Small intestine (tissue), 7 donors: ENCODE measurements at regions not wholly inside any gene's neighbourhood (a gene's known extent, or its start where the extent isn't known, plus 50 kb on each side); places are given as distances from the start of the nearest gene placed in this dataset.

Source experiments
- DNase-seq, 2 donors: peaks; one replicate each; pipeline versions ENCODE4 v3.0.0 to v3.0.0-alpha.2; 2013
- FAIRE-seq: peaks from 2 replicates; lab custom pipeline; 2012; peaks lifted over from hg19 to GRCh38; lab: Jason Lieb, UNC
- H3K27ac ChIP-seq, 3 donors: one replicate each; pipeline ENCODE4 v1.5.1; 2013; ENCODE audit warnings: low read length in 2 of 3, mild to moderate bottlenecking in 2 of 3, control low read depth in 1 of 3, inconsistent platforms in 1 of 3, low read depth in 1 of 3, moderate library complexity in 1 of 3
- H3K27me3 ChIP-seq, 3 donors: one replicate each; pipeline ENCODE4 v1.6.1; 2013; ENCODE audit warnings: low read length in 3 of 3, inconsistent platforms in 1 of 3; ENCODE audit not compliant: control insufficient read depth in 3 of 3, insufficient read depth in 3 of 3
- H3K36me3 ChIP-seq, 3 donors: one replicate each; pipeline ENCODE4 v1.6.1; 2013; ENCODE audit warnings: low read length in 3 of 3, inconsistent platforms in 1 of 3, low read depth in 1 of 3, mild to moderate bottlenecking in 1 of 3, moderate library complexity in 1 of 3; ENCODE audit not compliant: control insufficient read depth in 3 of 3, insufficient read depth in 2 of 3
- H3K4me1 ChIP-seq, 3 donors: one replicate each; pipeline ENCODE4 v1.6.1; 2013; ENCODE audit warnings: low read length in 2 of 3, inconsistent platforms in 1 of 3, low read depth in 1 of 3, mild to moderate bottlenecking in 1 of 3, moderate library complexity in 1 of 3; ENCODE audit not compliant: control insufficient read depth in 3 of 3, insufficient read depth in 2 of 3
- H3K4me3 ChIP-seq, 3 donors: one replicate each; pipeline ENCODE4 v1.5.1; 2013; ENCODE audit warnings: low read length in 3 of 3, control low read depth in 1 of 3, inconsistent platforms in 1 of 3, low read depth in 1 of 3, mild to moderate bottlenecking in 1 of 3, moderate library complexity in 1 of 3
- H3K9me3 ChIP-seq, 2 donors: one replicate each; pipeline ENCODE4 v1.6.1; 2013; ENCODE audit warnings: low read depth in 1 of 2, low read length in 1 of 2; ENCODE audit not compliant: control insufficient read depth in 2 of 2, insufficient read depth in 1 of 2
- WGBS, 3 donors: extraction: QIAGEN DNeasy Blood & Tissue Kit; methylation state at CpG; one replicate each; pipeline ENCODE4 v1.1.7; 2013; 5-methylcytosine and 5-hydroxymethylcytosine counted together
- donor health status: healthy with polysubstance abuse.
- donor health status: control.
- donor health status: control.
- donor health status: Bipolar disorder and iron deficiency.
- donor health status: healthy.

DNA sequence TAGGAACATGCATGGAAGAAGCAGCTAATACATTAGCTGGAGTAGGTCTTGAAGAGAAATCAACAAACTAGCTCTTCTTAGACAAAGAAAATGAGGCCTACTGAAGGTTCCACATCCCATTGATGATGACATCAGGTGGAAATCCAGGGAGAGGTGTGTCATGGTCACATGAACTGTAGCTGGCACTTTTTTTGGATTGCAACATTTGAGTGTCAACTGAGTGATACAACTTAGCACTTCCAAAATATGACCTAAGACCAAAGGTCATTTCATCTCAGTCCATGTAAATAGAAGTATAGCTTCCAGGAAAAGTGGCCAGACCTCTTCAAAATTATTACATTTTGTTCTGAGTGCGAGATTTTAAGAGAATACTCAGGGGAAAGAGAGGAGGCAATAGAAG, 117.2 kb upstream of the MEIS2 start:
- WGBS, 3 donors: 67 to 84% (median 75%) methylated on average over 1 of the region's 1 CpG
- Histone ChIP-seq H3K4me1 (no peaks in the 10 kb centered on the region), H3K27ac (no peak overlapping the region), H3K27me3 (no peaks in the 10 kb centered on the region), H3K36me3 (no peaks in the 10 kb centered on the region), H3K9me3 (no peaks in the 10 kb centered on the region), H3K4me3 (no peak overlapping the region)
- DNase-seq: no peak
- FAIRE-seq: no peak

DNA sequence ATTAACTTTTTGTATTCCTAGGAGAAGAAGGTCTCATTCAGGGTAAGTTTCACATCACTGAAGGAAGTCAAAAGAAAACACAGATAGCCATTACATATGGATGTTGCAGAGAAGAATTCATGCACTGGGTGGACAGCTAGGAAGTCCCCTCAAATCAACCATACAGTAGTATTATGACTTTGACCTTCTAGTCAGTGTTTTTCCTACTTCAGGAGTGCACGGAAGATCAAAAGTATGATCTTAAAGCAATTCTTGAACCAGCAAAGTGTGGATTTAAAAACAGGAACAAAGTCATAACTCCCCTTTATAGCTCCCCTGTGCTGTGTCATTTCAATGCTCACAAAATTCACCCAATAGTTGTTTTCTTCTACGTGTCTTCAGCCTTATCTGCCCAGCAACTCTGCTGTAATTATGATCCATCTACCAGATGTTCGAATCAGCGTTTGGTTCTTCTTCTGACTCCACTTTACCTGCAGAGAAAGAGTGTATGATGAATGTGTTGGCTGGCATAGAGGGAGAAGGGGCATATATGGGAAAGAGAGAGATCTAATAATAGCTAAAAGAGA, 118.1 kb upstream of the MEIS2 start:
- Histone ChIP-seq H3K27ac (no peak overlapping the region), H3K4me1 (no peaks in the 10 kb centered on the region), H3K4me3 (no peak overlapping the region), H3K27me3 (no peaks in the 10 kb centered on the region), H3K36me3 (no peaks in the 10 kb centered on the region), H3K9me3 (no peaks in the 10 kb centered on the region)
- FAIRE-seq (no peak), DNase-seq (no peak)
- 72 to 82% (median 76%) methylated on average over 4 of the region's 4 CpGs for WGBS, 3 donors

DNA sequence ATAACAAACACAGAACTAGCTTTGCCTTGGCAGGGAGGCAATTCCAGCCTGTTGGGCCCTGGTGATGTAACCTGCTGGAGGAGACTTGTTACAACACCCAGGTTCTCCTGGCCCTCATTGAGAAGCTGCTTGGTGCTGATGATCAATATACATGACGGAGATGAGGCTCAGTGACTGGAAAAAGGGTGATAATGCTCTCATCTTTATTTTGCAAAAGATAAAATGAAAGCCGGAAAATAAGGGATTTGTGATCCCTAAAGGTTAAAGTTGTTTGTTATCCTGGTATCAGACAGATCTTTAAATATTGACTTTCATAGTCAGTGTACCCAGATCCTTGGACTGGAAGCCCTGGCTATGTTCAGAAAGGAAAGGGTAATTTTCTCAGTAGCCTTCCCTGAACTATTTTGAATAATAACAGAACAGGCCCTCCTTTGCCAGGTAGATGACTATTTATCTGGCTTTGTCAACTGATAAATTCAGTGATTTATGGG, 118.9 kb upstream of the MEIS2 start:
- Histone ChIP-seq H3K4me1 (no peaks in the 10 kb centered on the region), H3K36me3 (no peaks in the 10 kb centered on the region), H3K4me3 (no peak overlapping the region), H3K27ac (no peak overlapping the region), H3K9me3 (no peaks in the 10 kb centered on the region), H3K27me3 (no peaks in the 10 kb centered on the region)
- 50 to 70% (median 53%) methylated on average over 2 of the region's 2 CpGs for WGBS, 3 donors
- DNase-seq (no peak), FAIRE-seq (no peak)

DNA sequence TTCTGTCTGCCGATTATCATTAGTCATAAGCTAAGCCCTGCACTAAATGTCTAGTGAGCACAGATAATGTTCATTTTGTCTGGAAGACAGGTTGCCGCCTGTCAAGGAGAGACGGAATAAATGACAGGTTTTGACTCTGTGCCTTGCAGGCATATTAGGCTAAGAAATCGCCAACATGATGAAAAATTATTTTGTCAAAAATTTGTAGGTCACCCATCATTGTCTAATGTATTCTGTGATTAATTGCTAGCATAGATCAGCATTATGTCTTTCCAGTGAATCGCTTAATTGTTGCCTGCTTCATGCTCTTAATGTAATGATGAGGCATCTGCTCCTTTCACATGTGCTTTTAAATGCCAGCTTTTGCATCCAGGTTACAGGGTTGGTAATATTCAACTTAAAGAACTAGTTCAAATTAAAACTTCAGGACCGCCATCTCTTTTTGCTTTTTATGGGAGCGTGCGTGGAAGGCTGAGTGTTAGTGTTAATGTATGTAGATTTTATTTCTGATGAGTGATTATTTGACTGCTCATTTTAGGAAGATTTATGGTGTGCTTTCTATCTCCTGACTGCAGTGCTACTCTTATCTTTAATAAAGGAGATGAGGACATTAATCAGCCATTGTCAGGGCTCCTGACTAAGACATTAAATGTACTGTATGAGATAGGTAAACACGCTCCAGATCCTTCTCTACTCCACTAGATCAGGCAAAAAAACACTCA, 120.8 kb upstream of the MEIS2 start:
- no peaks in the 10 kb centered on the region for H3K9me3 ChIP-seq
- no peaks in the 10 kb centered on the region for H3K36me3 ChIP-seq
- no peak for FAIRE-seq
- WGBS, 3 donors: 79 to 83% (median 83%) methylated on average over 9 of the region's 9 CpGs
- no peaks in the 10 kb centered on the region for H3K27me3 ChIP-seq
- no peak for DNase-seq
- no peaks in the 10 kb centered on the region for H3K4me1 ChIP-seq
- H3K27ac ChIP-seq: no peak overlapping the region
- no peak overlapping the region for H3K4me3 ChIP-seq

DNA sequence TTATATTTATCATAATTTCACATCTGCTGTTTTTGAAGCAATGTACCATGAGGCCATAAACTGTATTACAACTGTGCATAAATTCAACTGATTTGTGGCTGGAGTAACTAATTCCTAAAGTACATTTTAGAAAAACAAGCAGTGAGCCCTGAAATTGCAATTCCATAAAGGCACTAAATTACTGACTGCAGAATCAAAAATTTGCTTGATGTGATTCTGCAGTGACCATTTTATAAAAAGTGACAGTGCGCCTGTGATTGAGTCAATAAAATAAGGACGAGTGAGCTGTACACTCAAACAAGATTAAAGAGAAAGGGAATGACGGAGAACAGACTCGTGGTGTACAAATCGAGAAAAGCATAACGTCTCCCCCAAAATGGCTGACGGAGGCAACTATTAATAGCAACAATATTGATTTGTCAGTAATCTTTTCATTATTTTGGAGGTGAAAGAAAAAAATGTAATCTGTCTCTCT, 121.4 kb upstream of the MEIS2 start:
- FAIRE-seq: no peak
- Histone ChIP-seq H3K9me3 (no peaks in the 10 kb centered on the region), H3K36me3 (no peaks in the 10 kb centered on the region), H3K27me3 (no peaks in the 10 kb centered on the region), H3K4me3 (no peak overlapping the region), H3K27ac (no peak overlapping the region), H3K4me1 (no peaks in the 10 kb centered on the region)
- no peak for DNase-seq
- WGBS, 3 donors: 83 to 85% (median 85%) methylated on average over 7 of the region's 7 CpGs

DNA sequence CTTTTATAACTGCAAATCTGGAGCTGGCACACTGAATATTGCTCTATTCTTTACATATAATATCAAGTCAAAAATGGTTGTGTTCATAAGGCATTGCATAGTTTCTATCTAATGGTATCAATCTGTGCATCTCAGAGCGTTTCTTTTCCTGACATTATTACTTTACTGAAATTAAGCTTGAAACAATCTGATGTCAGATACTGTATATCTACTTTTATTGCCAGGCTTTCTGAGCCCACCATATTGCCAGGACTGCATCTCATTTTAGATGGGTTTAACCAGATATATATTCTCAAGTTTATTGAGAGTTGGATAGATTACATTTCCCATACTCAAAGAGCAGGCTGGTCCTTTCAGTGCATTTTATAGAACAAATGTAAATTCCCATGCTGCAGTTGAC, 122.7 kb upstream of the MEIS2 start:
- H3K27ac ChIP-seq: no peak overlapping the region
- FAIRE-seq (no peak), DNase-seq (no peak)
- 81 to 91% (median 91%) methylated on average over 1 of the region's 1 CpG for WGBS, 3 donors
- no peaks in the 10 kb centered on the region for H3K9me3 ChIP-seq
- H3K4me1 ChIP-seq: no peaks in the 10 kb centered on the region
- H3K36me3 ChIP-seq: no peaks in the 10 kb centered on the region
- no peak overlapping the region for H3K4me3 ChIP-seq
- no peaks in the 10 kb centered on the region for H3K27me3 ChIP-seq

DNA sequence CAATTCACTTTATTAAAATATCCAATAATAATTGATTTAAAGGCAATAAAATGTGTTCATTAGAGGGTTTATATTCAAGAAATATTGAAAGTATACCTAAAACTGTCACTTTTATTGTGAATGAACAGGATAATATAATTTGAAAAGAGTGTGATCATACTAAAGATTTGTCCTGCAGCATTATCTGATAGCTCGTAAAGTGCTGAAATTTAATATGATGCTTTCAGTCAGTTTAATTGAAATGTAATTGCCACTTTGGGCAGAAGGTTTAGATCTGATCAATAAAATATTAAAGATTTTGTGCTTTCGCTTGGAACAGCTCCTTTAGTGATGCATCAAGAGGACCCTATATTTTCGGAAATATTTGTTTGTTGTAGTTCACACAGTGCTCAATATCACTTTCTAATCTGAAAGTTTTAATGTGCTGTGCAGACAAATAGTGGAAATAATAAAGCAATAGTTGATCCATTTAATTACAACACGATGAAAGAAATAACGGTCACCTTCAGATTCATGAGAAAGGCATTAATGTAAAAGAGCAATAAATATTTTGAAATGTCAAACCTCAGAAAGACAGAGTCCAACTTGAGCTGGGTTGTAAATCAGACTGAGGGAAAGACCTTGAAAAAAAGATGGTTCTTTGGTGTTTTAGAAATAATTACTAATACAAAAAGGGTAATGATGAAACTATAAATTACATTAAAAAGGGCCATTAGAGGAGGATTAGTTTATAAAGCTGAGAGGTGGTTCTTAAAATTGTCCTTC, 129.7 kb upstream of the MEIS2 start:
- no peaks in the 10 kb centered on the region for H3K27me3 ChIP-seq
- no peak for FAIRE-seq
- 63 to 83% (median 72%) methylated on average over 5 of the region's 5 CpGs for WGBS, 3 donors

DNA sequence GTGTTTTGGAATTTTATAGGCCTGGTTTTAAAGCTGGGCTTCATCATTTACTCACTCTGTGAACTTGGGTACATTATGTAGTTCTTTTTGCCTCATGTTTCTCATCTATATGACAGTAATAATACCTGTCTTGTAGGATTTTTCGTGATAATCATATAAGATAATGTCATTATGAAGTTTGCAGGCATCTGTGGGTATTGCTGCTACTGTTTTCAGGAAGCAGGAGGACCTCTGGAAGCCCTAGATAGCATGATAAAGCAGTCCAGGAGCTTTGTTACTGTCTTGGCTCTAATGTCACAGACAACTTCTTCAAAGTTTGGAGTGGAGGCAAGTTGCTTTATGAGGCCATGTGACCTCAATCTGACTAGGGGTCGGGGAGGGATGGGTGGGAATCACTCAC, 145.0 kb upstream of the MEIS2 start:
- Histone ChIP-seq H3K27ac (no peak overlapping the region), H3K9me3 (no peaks in the 10 kb centered on the region), H3K4me1 (no peaks in the 10 kb centered on the region), H3K27me3 (no peaks in the 10 kb centered on the region), H3K36me3 (no peaks in the 10 kb centered on the region), H3K4me3 (no peak overlapping the region)
- WGBS, 3 donors: 18 to 32% (median 19%) methylated on average over 2 of the region's 2 CpGs
- no peak for DNase-seq
- no peak for FAIRE-seq

More for the DNA sequence above, 129.7 kb upstream of the MEIS2 start:
- Histone ChIP-seq H3K27ac (no peak overlapping the region), H3K9me3 (no peaks in the 10 kb centered on the region), H3K36me3 (no peaks in the 10 kb centered on the region), H3K4me3 (no peak overlapping the region), H3K4me1 (no peaks in the 10 kb centered on the region)
- DNase-seq: no peak
